Activated naive CD8-positive, alpha-beta T cell treated with anti-CD3 and anti-CD28 coated beads, Interleukin-2, amount 50 U/mL, for 24 hours (primary cell): ENCODE measurements at regions not wholly inside any gene's neighbourhood (a gene's known extent, or its start where the extent isn't known, plus 50 kb on each side); places are given as distances from the start of the nearest gene placed in this dataset.

Source experiments
- ATAC-seq: fragments of 150-1000 bp; cut with Tn5 transposase; one replicate; pipeline ENCODE4 v1.10.0; 2021
- DNase-seq: peaks from one replicate; pipeline ENCODE4 v3.0.0; 2021
- H3K27ac Mint-ChIP-seq: one replicate; pipeline ENCODE4 v1.8.0; 2021; ENCODE audit warnings: mild to moderate bottlenecking, mixed read lengths
- H3K27me3 Mint-ChIP-seq: one replicate; pipeline ENCODE4 v1.8.0; 2021; ENCODE audit warnings: mixed read lengths
- H3K36me3 Mint-ChIP-seq: one replicate; pipeline ENCODE4 v1.8.0; 2021; ENCODE audit warnings: low read depth, mixed read lengths
- H3K4me1 Mint-ChIP-seq: one replicate; pipeline ENCODE4 v1.8.0; 2021; ENCODE audit warnings: mixed read lengths
- H3K4me3 Mint-ChIP-seq: one replicate; pipeline ENCODE4 v1.8.0; 2021; ENCODE audit warnings: mild to moderate bottlenecking, moderate library complexity, mixed read lengths
- H3K9me3 Mint-ChIP-seq: one replicate; pipeline ENCODE4 v1.8.0; 2021; ENCODE audit warnings: mixed read lengths

GRCh38 chr4:164683040-164683439 lies 70.9 kb upstream of the SMIM31 start:
- no peak overlapping the region for H3K27ac Mint-ChIP-seq
- no peaks in the 10 kb centered on the region for H3K27me3 Mint-ChIP-seq
- H3K4me3 Mint-ChIP-seq: no peak overlapping the region
- ATAC-seq (no peak), DNase-seq (no peak)
- H3K9me3 Mint-ChIP-seq: no peaks in the 10 kb centered on the region
- H3K4me1 Mint-ChIP-seq: no peaks in the 10 kb centered on the region
- no peaks in the 10 kb centered on the region for H3K36me3 Mint-ChIP-seq

- no peaks in the 10 kb centered on the region for H3K4me1 Mint-ChIP-seq
- no peaks in the 10 kb centered on the region for H3K27me3 Mint-ChIP-seq
- no peaks in the 10 kb centered on the region for H3K9me3 Mint-ChIP-seq
These were observed 58.3 kb upstream of the SMIM31 start for GRCh38 chr4:164695650-164696049.

GRCh38 chr4:164700471-164700870 lies 53.5 kb upstream of the SMIM31 start:
- Mint-ChIP-seq H3K4me3 (no peak overlapping the region), H3K27me3 (no peaks in the 10 kb centered on the region), H3K36me3 (no peaks in the 10 kb centered on the region), H3K9me3 (no peaks in the 10 kb centered on the region), H3K27ac (no peak overlapping the region), H3K4me1 (peaks cover 1% of the 10 kb centered on the region)
- ATAC-seq (no peak), DNase-seq (peak; percentile 2)

More at GRCh38 chr4:164695650-164696049, 58.3 kb upstream of the SMIM31 start:
- H3K36me3 Mint-ChIP-seq: no peaks in the 10 kb centered on the region
- ATAC-seq (no peak), DNase-seq (no peak)
- H3K27ac Mint-ChIP-seq: no peak overlapping the region
- no peak overlapping the region for H3K4me3 Mint-ChIP-seq

- H3K36me3 Mint-ChIP-seq: no peaks in the 10 kb centered on the region
- no peak overlapping the region for H3K4me3 Mint-ChIP-seq
- no peaks in the 10 kb centered on the region for H3K9me3 Mint-ChIP-seq
- no peak overlapping the region for H3K27ac Mint-ChIP-seq
- no peaks in the 10 kb centered on the region for H3K27me3 Mint-ChIP-seq
- peaks cover 1% of the 10 kb centered on the region for H3K4me1 Mint-ChIP-seq
- ATAC-seq (no peak), DNase-seq (no peak)
These were observed 52.3 kb upstream of the SMIM31 start for GRCh38 chr4:164701665-164702064.
